Ramos (cell line): ENCODE measurements at regions not wholly inside any gene's neighbourhood (a gene's known extent, or its start where the extent isn't known, plus 50 kb on each side); places are given as distances from the start of the nearest gene placed in this dataset.

ENCODE experiments used
- in situ Hi-C: fragments of 300-500 bp; cut with MboI; formaldehyde crosslinking; loops from one replicate; pipeline ENCODE4 v1.14.3; 2022; ENCODE audit warnings: low sequenced_read_pairs; ENCODE audit not compliant: unreplicated experiment

DNA sequence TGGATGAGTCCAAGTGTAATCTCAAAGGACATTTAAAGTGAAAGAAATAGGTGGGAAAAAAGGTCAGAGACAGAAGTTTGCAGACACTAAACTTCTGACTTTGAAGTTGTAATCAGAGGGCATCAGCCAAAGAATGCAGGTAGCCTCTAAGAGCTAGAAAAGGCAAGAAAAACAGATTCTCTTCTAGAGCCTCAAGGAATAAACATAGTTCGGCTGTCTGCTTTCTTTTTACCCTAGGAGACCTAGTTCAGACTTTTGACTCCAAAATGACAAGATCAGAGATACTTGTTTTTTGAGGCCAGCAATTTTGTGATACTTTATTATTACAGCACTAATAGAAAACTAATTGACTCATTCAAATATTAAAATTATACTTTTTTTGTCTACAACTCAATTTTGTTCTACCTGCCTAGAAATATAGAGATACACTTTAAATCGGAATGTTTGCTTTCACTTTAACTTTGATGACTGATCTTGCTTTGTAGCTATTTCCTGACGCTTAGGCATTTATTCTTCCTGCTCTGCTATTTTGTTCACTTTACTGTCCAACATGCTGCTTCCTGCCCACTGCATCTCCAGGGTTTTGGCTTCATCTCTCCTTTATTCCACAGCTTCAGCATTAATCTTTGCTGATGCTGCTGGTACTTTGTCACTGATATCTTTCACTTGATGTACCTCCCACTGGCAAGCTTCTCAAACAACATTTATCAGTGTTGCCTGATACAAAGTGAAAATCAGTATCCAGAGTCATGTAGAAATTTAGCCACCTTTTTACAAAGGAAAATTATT, 272.5 kb downstream of the DSEL start:
- in situ Hi-C loops, result no loop called here

- in situ Hi-C loops, result no loop called here
Measured at GRCh38 chr18:67242001-67242400, 274.5 kb downstream of the DSEL start.

- in situ Hi-C loops, result no loop called here
Measured at GRCh38 chr18:67241299-67241698, 275.2 kb downstream of the DSEL start.

- in situ Hi-C loops, result no loop called here
Measured at GRCh38 chr18:67239826-67240225, 276.7 kb downstream of the DSEL start.

DNA sequence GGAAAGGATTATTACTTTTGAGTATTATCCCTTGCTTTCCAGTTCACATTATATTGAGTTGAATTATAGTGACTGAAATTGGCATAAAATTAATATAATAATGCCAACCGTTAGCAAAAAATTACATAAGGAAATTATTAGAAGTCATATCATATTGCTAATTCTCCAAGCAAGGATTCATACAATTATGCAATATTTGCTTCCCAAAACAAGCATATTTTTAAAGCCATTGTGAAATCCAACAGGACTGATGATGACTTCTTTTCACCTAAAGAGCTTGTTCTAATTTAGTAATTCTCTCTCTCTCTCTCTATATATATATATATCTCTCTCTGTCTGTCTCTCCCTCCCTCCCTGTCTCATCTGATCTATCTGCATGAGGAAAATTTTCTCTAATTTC, 283.5 kb downstream of the DSEL start:
- in situ Hi-C loops, result no loop called here

GRCh38 chr18:67232406-67232805, 284.1 kb downstream of the DSEL start:
- in situ Hi-C loops, result no loop called here

DNA sequence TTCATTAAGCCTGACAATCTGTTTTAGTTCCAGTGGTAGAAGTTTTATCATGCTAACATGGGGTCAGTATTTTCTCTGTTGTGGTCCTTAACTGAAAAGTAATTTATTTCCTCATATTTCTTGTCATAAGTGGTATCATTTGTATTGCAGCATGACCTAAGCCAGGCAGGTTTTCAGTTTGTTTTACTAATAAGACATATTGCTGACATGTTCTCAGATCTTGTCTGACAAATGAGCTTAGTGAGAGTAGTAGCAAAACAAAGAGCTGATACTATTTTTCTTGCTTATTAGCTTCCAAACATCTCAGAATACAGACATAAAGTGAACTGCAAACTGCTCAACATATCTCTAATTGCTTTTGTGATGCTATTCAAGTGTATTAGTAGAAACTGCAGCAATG, 293.6 kb downstream of the DSEL start:
- in situ Hi-C loops, result loop anchor here (25.0 kb wide), 1 partner anchor 1439 kb away; no protein-coding TSS in a partner anchor

GRCh38 chr18:67219821-67220220, 296.7 kb downstream of the DSEL start:
- in situ Hi-C loops, result loop anchor here (25.0 kb wide), 1 partner anchor 1442 kb away; no protein-coding TSS in a partner anchor

GRCh38 chr18:67218556-67218955, 298.0 kb downstream of the DSEL start:
- in situ Hi-C loops, result loop anchor here (25.0 kb wide), 1 partner anchor 1444 kb away; no protein-coding TSS in a partner anchor

DNA sequence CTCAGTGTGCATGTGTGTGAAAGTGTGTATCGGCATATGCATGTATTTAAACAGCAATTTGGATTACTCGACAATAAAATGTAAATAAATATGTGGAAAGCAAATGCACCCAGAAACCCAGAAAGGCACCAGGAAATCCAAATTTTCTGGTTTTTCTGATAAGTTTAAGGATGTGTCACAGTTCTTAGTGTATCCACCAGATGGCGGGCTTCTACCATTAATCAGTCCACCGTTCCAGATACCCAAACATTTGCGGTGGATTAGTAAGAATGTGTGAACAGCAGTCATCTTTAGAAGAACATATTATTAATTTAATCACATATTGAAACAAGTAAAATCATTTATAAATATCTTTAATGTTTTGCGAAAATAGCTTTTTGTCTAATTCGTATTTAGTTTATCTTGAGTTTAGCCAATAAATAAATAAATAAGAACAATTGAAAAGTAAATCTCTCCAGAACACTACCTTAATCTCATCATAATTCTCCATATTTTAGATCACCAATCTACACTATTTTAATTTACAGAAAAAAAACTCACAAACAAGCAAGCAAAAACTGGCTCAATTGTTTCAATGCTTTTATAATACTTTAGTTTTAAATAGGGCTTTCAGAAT, 298.9 kb downstream of the DSEL start:
- in situ Hi-C loops, result loop anchor here (25.0 kb wide), 1 partner anchor 1445 kb away; no protein-coding TSS in a partner anchor

GRCh38 chr18:67216846-67217245, 299.7 kb downstream of the DSEL start:
- in situ Hi-C loops, result loop anchor here (25.0 kb wide), 1 partner anchor 1445 kb away; no protein-coding TSS in a partner anchor

DNA sequence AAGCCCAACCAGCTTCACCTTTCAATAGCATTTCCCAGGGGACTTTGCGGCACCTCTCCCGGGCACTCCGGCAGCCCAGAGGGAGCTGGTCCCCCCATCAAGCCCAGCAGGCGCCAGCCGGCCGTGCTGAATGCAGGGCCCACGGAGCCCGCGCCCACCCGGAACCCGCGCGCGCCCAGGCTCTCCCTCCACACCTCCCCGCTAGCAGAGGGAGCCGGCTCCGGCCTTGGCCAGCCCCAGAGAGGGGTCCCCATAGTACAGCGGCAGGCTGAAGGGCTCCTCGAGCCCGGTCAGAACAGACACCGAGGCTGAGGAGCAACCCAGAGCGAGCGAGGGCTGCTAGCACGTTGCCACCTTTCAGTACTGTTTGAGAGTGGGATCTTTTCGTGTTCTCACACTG, 300.8 kb downstream of the DSEL start:
- in situ Hi-C loops, result loop anchor here (25.0 kb wide), 1 partner anchor 1447 kb away; no protein-coding TSS in a partner anchor

- in situ Hi-C loops, result loop anchor here (25.0 kb wide), 1 partner anchor 1451 kb away; no protein-coding TSS in a partner anchor
Measured at GRCh38 chr18:67211646-67212045, 304.9 kb downstream of the DSEL start.

DNA sequence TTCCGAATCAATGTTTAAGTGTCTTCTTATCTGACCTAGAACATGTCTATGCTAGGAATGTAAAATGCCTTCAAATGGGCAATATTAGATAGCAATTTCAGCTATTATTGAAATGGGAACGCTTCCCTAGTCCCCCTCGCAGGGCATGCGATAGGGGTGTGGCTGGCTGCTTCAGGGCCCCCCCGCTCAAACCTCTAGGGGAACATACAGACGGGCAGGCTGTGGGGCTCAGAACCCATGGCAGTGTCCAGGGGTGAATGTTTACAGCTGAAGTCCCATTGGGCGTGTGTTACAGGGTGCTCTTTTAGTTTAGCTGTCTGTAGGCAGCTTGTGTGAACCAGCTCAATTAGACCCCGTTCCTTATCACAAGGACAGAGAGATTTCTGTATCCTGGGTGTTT, 315.9 kb downstream of the DSEL start:
- in situ Hi-C loops, result loop anchor here (25.0 kb wide), 1 partner anchor 1462 kb away; no protein-coding TSS in a partner anchor

DNA sequence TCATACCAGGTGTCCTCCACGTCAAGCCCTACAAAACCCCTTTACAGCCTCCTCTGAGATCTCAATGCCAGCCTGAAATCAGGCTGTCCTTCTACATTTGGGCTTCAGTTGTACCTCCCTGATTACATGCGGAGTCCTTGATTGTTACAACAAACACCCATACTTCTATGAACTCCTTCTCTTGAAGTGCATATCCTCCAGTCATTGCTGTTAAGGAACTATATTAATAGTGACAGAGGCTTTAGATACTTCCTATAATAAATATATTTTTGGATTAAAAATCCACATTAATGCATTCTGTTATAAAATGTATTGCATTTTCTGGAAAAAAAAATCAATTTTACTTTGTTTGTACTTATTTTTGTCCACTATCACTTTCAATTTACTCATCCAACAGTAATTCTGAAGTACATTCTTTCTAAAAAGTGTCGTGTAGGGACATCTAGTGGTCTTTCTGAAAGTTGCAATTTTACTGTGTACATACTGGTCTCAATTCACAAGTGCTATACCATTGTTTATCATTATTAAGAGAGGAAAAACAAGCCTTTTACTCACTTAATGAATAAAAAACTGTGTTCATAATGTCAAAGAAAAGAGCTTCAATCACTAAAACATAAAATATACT, 316.4 kb downstream of the DSEL start:
- in situ Hi-C loops, result loop anchor here (25.0 kb wide), 1 partner anchor 1462 kb away; no protein-coding TSS in a partner anchor

DNA sequence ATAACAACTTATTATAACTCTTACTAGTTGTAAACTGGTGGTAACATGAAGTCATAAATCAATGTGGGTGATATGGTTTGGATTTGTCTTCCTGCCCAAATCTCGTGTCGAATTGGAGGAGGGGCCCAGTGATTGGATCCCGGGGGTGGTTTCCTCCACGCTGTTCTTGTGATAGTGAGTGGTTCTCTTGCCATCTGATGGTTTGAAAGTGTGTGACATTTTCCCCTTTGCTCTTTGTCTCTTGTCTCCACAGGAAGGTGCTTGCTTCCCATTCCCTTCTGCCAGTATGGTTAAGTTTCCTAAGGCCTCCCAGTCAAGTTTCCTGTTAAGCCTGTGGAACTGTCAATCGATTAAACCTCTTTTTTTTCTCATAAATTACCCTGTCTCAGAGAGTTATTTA, 321.6 kb downstream of the DSEL start:
- in situ Hi-C loops, result no loop called here

DNA sequence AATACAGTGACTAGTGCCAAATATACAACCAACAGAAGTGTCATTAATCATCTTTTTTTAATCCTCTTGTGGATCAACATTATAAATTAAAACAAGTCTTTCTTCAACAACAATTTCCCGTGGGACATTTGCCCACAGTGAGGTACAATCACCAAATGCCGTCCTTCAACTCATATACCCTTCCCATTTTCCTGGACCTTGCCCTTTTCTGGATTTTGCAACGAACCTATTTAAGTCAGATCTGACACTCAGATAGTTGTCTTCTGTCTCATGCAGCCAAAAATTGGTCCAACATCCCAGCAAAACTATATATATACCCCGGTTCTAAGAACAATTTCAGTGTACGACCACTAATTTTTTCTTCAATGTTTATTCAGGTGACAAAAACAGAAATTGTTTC, 324.0 kb downstream of the DSEL start:
- in situ Hi-C loops, result no loop called here

- in situ Hi-C loops, result no loop called here
Measured at GRCh38 chr18:67183398-67183797, 333.1 kb downstream of the DSEL start.

- in situ Hi-C loops, result no loop called here
Measured at GRCh38 chr18:67179726-67180125, 336.8 kb downstream of the DSEL start.

GRCh38 chr18:67159662-67160061, 356.9 kb downstream of the DSEL start:
- in situ Hi-C loops, result no loop called here

- in situ Hi-C loops, result no loop called here
Measured at GRCh38 chr18:67154979-67155378, 361.5 kb downstream of the DSEL start.
